Upper lobe of right lung (tissue), 1 donor: ENCODE measurements at regions not wholly inside any gene's neighbourhood (a gene's known extent, or its start where the extent isn't known, plus 50 kb on each side); places are given as distances from the start of the nearest gene placed in this dataset.
"Not testable (repeated sequence)": the region's sequence is repeated elsewhere in the genome, so short reads cannot be mapped to it uniquely, and the experiment has no call there.

ENCODE experiments used
- ATAC-seq: fragments of 200-7000 bp; cut with Tn5 transposase; one replicate; pipeline ENCODE4 v1.9.1; 2020; ENCODE audit warnings: mild to moderate bottlenecking, moderate library complexity
- DNase-seq: peaks from one replicate; pipeline ENCODE4 v3.0.0-alpha.2; 2020
- H3K27ac ChIP-seq: fragments of 200-600 bp; one replicate; pipeline ENCODE4 v1.8.0; 2022
- H3K27me3 ChIP-seq: fragments of 200-600 bp; one replicate; pipeline ENCODE4 v1.8.0; 2022; ENCODE audit warnings: mild to moderate bottlenecking
- H3K36me3 ChIP-seq: fragments of 200-600 bp; one replicate; pipeline ENCODE4 v1.8.0; 2022
- H3K4me1 ChIP-seq: fragments of 200-600 bp; one replicate; pipeline ENCODE4 v1.8.0; 2022
- H3K4me3 ChIP-seq: fragments of 200-600 bp; one replicate; pipeline ENCODE4 v1.8.0; 2022; ENCODE audit warnings: mild to moderate bottlenecking
- H3K9me3 ChIP-seq: fragments of 200-600 bp; one replicate; pipeline ENCODE4 v1.8.0; 2022
- CTCF ChIP-seq: fragments of 200-600 bp; IDR thresholded peaks from one replicate; pipeline ENCODE4 v1.8.0; 2022; ENCODE audit warnings: antibody characterized with exemption
- intact Hi-C: fragments of 100-400 bp; cut with DNase I; formaldehyde crosslinking; loops from one replicate; pipeline ENCODE4 v1.11.0; 2022
- donor health status: DM: no; HTN: yes; CAD: no; lungs with severe emphysema.

DNA sequence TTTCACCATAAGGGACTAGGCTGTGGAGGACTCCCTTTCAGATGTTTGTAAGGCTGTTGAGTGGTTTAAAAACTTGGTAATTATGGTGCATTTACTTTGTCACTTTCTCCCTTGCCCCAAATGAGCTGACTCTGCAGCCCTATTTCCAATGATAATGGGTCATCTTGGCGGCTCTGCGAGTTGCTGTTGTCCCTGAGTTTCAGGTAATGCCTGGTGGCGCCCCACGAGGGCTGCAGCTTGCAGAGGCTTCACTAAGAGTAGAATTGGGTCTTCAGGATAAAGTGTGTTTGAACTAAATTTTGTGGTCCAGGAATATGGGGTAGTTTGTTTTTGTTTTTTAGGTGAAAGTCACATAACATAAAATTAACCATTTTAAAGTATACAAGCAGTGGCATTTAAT is 450.1 kb upstream of the CFAP20DC start:
- ATAC-seq (no peak), DNase-seq (no peak)
- Histone ChIP-seq H3K4me1 (no peaks in the 10 kb centered on the region), H3K27ac (no peak overlapping the region), H3K27me3 (no peaks in the 10 kb centered on the region), H3K9me3 (no peaks in the 10 kb centered on the region), H3K4me3 (no peak overlapping the region), H3K36me3 (no peaks in the 10 kb centered on the region)
- intact Hi-C loops, result no loop called here
- no peak for TF ChIP-seq CTCF

- no peak for DNase-seq
These were observed 449.2 kb upstream of the CFAP20DC start for GRCh38 chr3:59499000-59499399.

DNA sequence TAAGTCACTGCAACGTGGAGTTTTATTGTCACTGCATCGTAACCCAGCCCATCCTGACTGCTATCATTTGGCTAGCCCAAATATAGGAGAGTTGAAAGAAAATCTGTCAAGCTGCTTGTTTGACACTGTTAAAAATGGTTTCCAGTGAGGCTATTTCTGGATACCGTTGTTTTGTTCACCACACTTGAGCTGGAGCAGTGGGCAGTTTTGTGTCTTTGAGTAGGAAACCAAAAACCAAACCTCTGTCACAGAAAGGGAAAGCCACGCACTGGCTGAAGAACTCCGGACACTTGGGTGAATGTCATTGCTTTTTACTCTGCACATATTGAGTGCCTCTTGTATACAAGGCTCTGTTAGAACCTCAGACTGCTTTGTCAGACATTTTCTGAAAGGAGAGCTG is 446.4 kb upstream of the CFAP20DC start:
- H3K4me1 ChIP-seq, result no peaks in the 10 kb centered on the region
- no peak for DNase-seq
- H3K9me3 ChIP-seq, result no peaks in the 10 kb centered on the region
- ATAC-seq, result no peak
- TF ChIP-seq CTCF, result no peak
- H3K27me3 ChIP-seq, result no peaks in the 10 kb centered on the region
- H3K27ac ChIP-seq, result no peak overlapping the region
- intact Hi-C loops, result no loop called here
- no peak overlapping the region for H3K4me3 ChIP-seq
- no peaks in the 10 kb centered on the region for H3K36me3 ChIP-seq

More at GRCh38 chr3:59499000-59499399, 449.2 kb upstream of the CFAP20DC start:
- no peaks in the 10 kb centered on the region for H3K27me3 ChIP-seq
- no peak for TF ChIP-seq CTCF
- no peak overlapping the region for H3K4me3 ChIP-seq
- intact Hi-C loops, result no loop called here
- no peak for ATAC-seq
- H3K27ac ChIP-seq, result no peak overlapping the region
- no peaks in the 10 kb centered on the region for H3K9me3 ChIP-seq
- no peaks in the 10 kb centered on the region for H3K4me1 ChIP-seq
- H3K36me3 ChIP-seq, result no peaks in the 10 kb centered on the region

GRCh38 chr3:59494969-59495368 is 445.1 kb upstream of the CFAP20DC start:
- H3K27ac ChIP-seq, H3K4me3 ChIP-seq, intact Hi-C loops, H3K4me1 ChIP-seq, H3K9me3 ChIP-seq, ATAC-seq, DNase-seq, H3K27me3 ChIP-seq, H3K36me3 ChIP-seq: not testable (repeated sequence)

GRCh38 chr3:59486520-59486919 is 436.7 kb upstream of the CFAP20DC start:
- Histone ChIP-seq H3K4me1 (no peaks in the 10 kb centered on the region), H3K27ac (no peak overlapping the region), H3K4me3 (no peak overlapping the region), H3K27me3 (no peaks in the 10 kb centered on the region), H3K36me3 (no peaks in the 10 kb centered on the region), H3K9me3 (no peaks in the 10 kb centered on the region)
- intact Hi-C loops, result no loop called here
- DNase-seq (no peak), ATAC-seq (no peak)
- TF ChIP-seq CTCF, result no peak

GRCh38 chr3:59483191-59483590 is 433.4 kb upstream of the CFAP20DC start:
- no peaks in the 10 kb centered on the region for H3K4me1 ChIP-seq
- intact Hi-C loops, result no loop called here
- H3K9me3 ChIP-seq, result no peaks in the 10 kb centered on the region
- H3K27ac ChIP-seq, result no peak overlapping the region
- H3K4me3 ChIP-seq, result no peak overlapping the region
- TF ChIP-seq CTCF, result no peak
- DNase-seq, result no peak
- no peaks in the 10 kb centered on the region for H3K27me3 ChIP-seq
- no peaks in the 10 kb centered on the region for H3K36me3 ChIP-seq
- ATAC-seq, result no peak
